ENCODE measurements at regions not wholly inside any gene's neighbourhood (a gene's known extent, or its start where the extent isn't known, plus 50 kb on each side); places are given as distances from the start of the nearest gene placed in this dataset.

DNA sequence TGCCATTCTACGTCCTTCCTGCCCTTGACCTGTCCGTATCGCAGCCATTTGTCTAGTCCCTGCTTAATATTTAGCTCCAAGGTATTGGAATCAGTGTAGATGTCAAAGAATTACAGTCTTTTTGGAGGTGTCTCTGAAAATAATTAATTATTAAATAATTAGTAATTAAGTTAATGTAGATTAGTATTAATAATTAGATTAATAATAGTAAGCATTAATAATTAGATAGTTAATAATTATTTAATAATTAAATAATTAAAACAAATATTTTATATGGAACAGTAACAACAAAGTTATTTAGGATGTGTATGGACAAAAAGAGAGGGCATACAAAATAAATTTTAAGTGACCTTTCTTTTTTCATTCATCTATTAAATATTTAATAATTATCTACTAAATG is 639.6 kb downstream of the AACS start:
- ATAC-seq = no peak
- H3K27ac ChIP-seq = no peak overlapping the region
- no peak for DNase-seq
- H3K4me3 ChIP-seq = no peak overlapping the region
- intact Hi-C loops (cut with DNase I; ENCODE audit: low total_unique reads) (no loop called here), in situ Hi-C loops (cut with MboI; ENCODE audit: low sequenced_read_pairs in 4 of 4) (no loop called here)
- no peaks in the 10 kb centered on the region for H3K4me1 ChIP-seq
- no peaks in the 10 kb centered on the region for H3K27me3 ChIP-seq
- H3K9me3 ChIP-seq = no peaks in the 10 kb centered on the region
- H3K36me3 ChIP-seq = no peaks in the 10 kb centered on the region
- TF ChIP-seq POLR2A (IDR thresholded peaks at IDR 0.05) = no peak
- TF ChIP-seq, protein P1, sequence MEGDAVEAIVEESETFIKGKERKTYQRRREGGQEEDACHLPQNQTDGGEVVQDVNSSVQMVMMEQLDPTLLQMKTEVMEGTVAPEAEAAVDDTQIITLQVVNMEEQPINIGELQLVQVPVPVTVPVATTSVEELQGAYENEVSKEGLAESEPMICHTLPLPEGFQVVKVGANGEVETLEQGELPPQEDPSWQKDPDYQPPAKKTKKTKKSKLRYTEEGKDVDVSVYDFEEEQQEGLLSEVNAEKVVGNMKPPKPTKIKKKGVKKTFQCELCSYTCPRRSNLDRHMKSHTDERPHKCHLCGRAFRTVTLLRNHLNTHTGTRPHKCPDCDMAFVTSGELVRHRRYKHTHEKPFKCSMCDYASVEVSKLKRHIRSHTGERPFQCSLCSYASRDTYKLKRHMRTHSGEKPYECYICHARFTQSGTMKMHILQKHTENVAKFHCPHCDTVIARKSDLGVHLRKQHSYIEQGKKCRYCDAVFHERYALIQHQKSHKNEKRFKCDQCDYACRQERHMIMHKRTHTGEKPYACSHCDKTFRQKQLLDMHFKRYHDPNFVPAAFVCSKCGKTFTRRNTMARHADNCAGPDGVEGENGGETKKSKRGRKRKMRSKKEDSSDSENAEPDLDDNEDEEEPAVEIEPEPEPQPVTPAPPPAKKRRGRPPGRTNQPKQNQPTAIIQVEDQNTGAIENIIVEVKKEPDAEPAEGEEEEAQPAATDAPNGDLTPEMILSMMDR (IDR thresholded peaks at IDR 0.05 in 4 of 5, conservative IDR thresholded peaks at IDR 0.05 in 1 of 5) = no peak

DNA sequence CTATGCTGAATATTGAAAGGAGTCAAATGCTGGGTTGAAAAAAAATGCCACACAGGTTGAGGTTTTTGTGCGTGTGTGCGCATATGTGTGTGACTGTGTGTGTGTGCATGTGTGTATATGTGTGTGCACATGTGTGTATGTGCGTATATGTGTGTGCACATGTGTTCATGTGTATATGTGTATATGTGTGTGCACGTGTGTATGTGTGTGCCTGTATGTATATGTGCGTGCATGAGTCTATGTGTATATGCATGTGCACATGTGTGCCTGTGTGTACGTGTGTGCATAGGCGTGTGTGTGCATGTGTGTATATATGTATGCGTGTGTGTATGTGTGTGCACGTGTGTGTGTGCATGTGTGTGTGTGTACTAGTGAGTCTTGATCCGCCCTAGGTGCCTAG is 655.7 kb downstream of the AACS start:
- TF ChIP-seq, protein P1 (IDR thresholded peaks at IDR 0.05 in 4 of 5, conservative IDR thresholded peaks at IDR 0.05 in 1 of 5) = no peak
- no peak for TF ChIP-seq POLR2A (IDR thresholded peaks at IDR 0.05)
- no peak overlapping the region for H3K27ac ChIP-seq
- H3K9me3 ChIP-seq = no peaks in the 10 kb centered on the region
- ATAC-seq = no peak
- no peak overlapping the region for H3K4me3 ChIP-seq
- in situ Hi-C loops (cut with MboI; ENCODE audit: low sequenced_read_pairs in 4 of 4) (no loop called here), intact Hi-C loops (cut with DNase I; ENCODE audit: low total_unique reads) (no loop called here)
- no peak for DNase-seq
- H3K36me3 ChIP-seq = no peaks in the 10 kb centered on the region
- no peaks in the 10 kb centered on the region for H3K4me1 ChIP-seq
- H3K27me3 ChIP-seq = no peaks in the 10 kb centered on the region

DNA sequence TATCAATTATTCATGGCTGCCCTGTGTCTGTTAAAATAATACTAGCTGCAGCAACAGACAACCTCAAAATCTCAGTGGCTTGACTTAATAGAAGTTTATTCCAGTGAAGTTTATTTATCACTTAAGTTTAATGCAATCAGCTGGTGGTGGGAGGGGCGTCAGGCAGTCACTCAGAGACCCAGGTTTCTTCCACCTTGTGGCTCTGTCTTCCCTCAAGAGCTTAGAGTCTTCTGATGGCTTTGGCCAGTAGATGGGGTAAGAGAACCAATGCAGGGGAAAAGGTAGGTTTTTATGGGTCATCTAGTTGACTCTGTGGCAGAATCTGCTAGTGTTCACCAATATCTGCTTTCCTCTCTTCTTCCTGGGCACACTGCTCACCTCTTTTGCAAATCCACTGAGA is 668.9 kb downstream of the AACS start:
- Histone ChIP-seq H3K9me3 (no peaks in the 10 kb centered on the region), H3K4me3 (no peak overlapping the region), H3K27ac (no peak overlapping the region), H3K4me1 (no peaks in the 10 kb centered on the region), H3K27me3 (no peaks in the 10 kb centered on the region), H3K36me3 (no peaks in the 10 kb centered on the region)
- in situ Hi-C loops (cut with MboI; ENCODE audit: low sequenced_read_pairs in 4 of 4) = no loop called here
- ATAC-seq (no peak), DNase-seq (no peak)
- TF ChIP-seq, protein P1 (IDR thresholded peaks at IDR 0.05 in 4 of 5, conservative IDR thresholded peaks at IDR 0.05 in 1 of 5) = no peak
- no peak for TF ChIP-seq POLR2A (IDR thresholded peaks at IDR 0.05)
- intact Hi-C loops (cut with DNase I; ENCODE audit: low total_unique reads) = no loop called here

DNA sequence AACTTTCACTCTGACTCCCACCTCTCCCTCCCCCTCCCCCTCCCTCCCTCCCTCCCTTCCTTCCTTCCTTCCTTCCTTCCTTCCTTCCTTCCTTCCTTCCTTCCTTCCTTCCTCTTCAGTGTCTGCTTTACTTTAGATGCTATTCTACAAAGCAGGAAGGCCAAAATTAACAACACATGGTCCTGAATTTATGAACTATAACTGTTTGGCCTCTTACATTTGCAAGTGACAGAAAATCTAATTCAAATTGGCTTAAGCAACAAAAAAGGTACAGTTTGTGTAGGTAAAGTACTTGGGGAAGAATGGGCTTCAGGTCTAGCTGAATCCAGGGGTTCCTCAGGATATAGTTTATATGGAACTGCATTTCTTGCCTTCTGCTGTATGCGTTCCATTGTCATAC is 673.0 kb downstream of the AACS start:
- no peaks in the 10 kb centered on the region for H3K4me1 ChIP-seq
- intact Hi-C loops (cut with DNase I; ENCODE audit: low total_unique reads) (no loop called here), in situ Hi-C loops (cut with MboI; ENCODE audit: low sequenced_read_pairs in 4 of 4) (no loop called here)
- H3K27ac ChIP-seq = no peak overlapping the region
- no peak for DNase-seq
- no peak overlapping the region for H3K4me3 ChIP-seq
- ATAC-seq = no peak
- H3K9me3 ChIP-seq = no peaks in the 10 kb centered on the region
- H3K36me3 ChIP-seq = no peaks in the 10 kb centered on the region
- H3K27me3 ChIP-seq = no peaks in the 10 kb centered on the region
- TF ChIP-seq, protein P1 (IDR thresholded peaks at IDR 0.05 in 4 of 5, conservative IDR thresholded peaks at IDR 0.05 in 1 of 5) = no peak
- TF ChIP-seq POLR2A (IDR thresholded peaks at IDR 0.05) = no peak

DNA sequence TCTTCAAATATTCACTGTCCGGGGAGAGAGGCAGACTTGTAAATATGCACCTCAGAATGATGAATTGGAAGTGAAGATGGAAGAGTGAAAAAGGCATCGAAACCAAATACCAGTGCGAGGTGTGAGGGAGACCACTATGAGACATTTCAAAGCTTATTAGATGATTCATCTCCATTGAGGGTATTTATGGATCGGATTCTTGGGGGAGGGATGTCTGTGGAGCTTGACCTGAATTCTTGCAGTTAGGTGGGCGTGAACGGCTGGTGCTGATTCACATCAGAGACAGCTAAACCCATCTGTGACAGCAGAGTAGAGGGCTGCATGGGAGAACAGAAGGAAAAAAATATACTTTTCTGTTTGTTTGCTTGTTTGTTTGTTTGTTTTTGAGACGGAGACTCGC is 677.2 kb downstream of the AACS start:
- Histone ChIP-seq H3K4me1 (no peaks in the 10 kb centered on the region), H3K9me3 (no peaks in the 10 kb centered on the region), H3K36me3 (no peaks in the 10 kb centered on the region), H3K4me3 (no peak overlapping the region), H3K27me3 (no peaks in the 10 kb centered on the region), H3K27ac (no peak overlapping the region)
- TF ChIP-seq, protein P1 (IDR thresholded peaks at IDR 0.05 in 4 of 5, conservative IDR thresholded peaks at IDR 0.05 in 1 of 5) = no peak
- TF ChIP-seq POLR2A (IDR thresholded peaks at IDR 0.05) = no peak
- ATAC-seq = no peak
- in situ Hi-C loops (cut with MboI; ENCODE audit: low sequenced_read_pairs in 4 of 4) = no loop called here
- DNase-seq = no peak
- intact Hi-C loops (cut with DNase I; ENCODE audit: low total_unique reads) = no loop called here

Data from gastrocnemius medialis (tissue), 4 donors.